IMR-90 (cell line): ENCODE measurements at regions not wholly inside any gene's neighbourhood (a gene's known extent, or its start where the extent isn't known, plus 50 kb on each side); places are given as distances from the start of the nearest gene placed in this dataset.

Experiments
- BHLHE40 ChIP-seq: fragments of 150-350 bp; IDR thresholded peaks from 2 replicates; pipeline ENCODE4 v1.6.1; 2016; ENCODE audit warnings: mild to moderate bottlenecking, low read depth, low read length
- CEBPB ChIP-seq: IDR thresholded peaks from 2 replicates; pipeline ENCODE4 v1.6.1; 2012; ENCODE audit warnings: low read depth, low read length, improper control_type of control experiment
- FOS ChIP-seq: fragments of 150-350 bp; IDR thresholded peaks from 2 replicates; pipeline ENCODE4 v1.6.1; 2016; ENCODE audit warnings: low read depth, low read length
- MXI1 ChIP-seq: IDR thresholded peaks from 2 replicates; pipeline ENCODE4 v1.6.1; 2012; ENCODE audit warnings: low read depth, mild to moderate bottlenecking, low read length, moderate library complexity, borderline replicate concordance
- POLR2A ChIP-seq: IDR thresholded peaks from 2 replicates; pipeline ENCODE4 v1.6.1; 2012; ENCODE audit warnings: mild to moderate bottlenecking, low read depth, low read length
- RAD21 ChIP-seq: IDR thresholded peaks from 2 replicates; pipeline ENCODE4 v1.6.1; 2012; ENCODE audit warnings: low read length, improper control_type of control experiment
- SMC3 ChIP-seq: fragments of 150-350 bp; IDR thresholded peaks from 2 replicates; pipeline ENCODE4 v1.6.1; 2016; ENCODE audit warnings: low read depth, mild to moderate bottlenecking, antibody characterized with exemption, low read length, moderate library complexity
- USF2 ChIP-seq: fragments of 150-350 bp; IDR thresholded peaks from 2 replicates; pipeline ENCODE4 v1.6.1; 2017; ENCODE audit warnings: mild to moderate bottlenecking, antibody characterized with exemption, low read length, low read depth
- TF ChIP-seq, protein P1 (sequence below): conservative IDR thresholded peaks from 2 replicates; pipeline ENCODE4 v1.5.1; 2012; ENCODE audit warnings: mild to moderate bottlenecking, low read depth, low read length, improper control_type of control experiment
- TF ChIP-seq, protein P2 (sequence below): fragments of 150-350 bp; IDR thresholded peaks from 2 replicates; pipeline ENCODE4 v1.6.1; 2016; ENCODE audit warnings: low read depth, mild to moderate bottlenecking, low read length, moderate library complexity, borderline replicate concordance

DNA sequence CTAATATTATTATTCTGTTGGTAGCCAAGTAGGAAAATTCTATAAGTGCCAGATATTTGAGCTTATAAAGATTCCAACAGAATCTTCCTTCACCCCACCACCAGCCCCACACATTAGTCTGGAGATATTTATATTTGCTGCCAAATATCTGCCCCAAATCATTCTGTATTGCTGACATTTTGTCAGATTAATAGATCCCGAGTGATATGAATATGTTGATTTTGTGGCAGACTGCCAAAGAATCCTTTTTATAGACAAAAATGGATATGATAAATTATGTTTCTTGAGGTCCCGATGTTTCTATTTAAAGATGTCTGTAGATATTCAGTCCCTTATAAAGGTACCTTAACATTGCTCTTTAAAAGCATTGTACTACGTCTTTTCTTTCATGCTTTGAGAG lies 162.2 kb upstream of the KCNJ16 start:
- TF ChIP-seq, protein P1, sequence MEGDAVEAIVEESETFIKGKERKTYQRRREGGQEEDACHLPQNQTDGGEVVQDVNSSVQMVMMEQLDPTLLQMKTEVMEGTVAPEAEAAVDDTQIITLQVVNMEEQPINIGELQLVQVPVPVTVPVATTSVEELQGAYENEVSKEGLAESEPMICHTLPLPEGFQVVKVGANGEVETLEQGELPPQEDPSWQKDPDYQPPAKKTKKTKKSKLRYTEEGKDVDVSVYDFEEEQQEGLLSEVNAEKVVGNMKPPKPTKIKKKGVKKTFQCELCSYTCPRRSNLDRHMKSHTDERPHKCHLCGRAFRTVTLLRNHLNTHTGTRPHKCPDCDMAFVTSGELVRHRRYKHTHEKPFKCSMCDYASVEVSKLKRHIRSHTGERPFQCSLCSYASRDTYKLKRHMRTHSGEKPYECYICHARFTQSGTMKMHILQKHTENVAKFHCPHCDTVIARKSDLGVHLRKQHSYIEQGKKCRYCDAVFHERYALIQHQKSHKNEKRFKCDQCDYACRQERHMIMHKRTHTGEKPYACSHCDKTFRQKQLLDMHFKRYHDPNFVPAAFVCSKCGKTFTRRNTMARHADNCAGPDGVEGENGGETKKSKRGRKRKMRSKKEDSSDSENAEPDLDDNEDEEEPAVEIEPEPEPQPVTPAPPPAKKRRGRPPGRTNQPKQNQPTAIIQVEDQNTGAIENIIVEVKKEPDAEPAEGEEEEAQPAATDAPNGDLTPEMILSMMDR, result no peak
- TF ChIP-seq SMC3, result no peak
- TF ChIP-seq POLR2A, result no peak
- TF ChIP-seq, protein P2, sequence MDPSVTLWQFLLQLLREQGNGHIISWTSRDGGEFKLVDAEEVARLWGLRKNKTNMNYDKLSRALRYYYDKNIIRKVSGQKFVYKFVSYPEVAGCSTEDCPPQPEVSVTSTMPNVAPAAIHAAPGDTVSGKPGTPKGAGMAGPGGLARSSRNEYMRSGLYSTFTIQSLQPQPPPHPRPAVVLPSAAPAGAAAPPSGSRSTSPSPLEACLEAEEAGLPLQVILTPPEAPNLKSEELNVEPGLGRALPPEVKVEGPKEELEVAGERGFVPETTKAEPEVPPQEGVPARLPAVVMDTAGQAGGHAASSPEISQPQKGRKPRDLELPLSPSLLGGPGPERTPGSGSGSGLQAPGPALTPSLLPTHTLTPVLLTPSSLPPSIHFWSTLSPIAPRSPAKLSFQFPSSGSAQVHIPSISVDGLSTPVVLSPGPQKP, result no peak
- no peak for TF ChIP-seq MXI1
- TF ChIP-seq FOS, result no peak
- TF ChIP-seq CEBPB, result no peak
- no peak for TF ChIP-seq USF2
- no peak for TF ChIP-seq BHLHE40
- TF ChIP-seq RAD21, result no peak
